AG09319 (cell line): ENCODE measurements at regions not wholly inside any gene's neighbourhood (a gene's known extent, or its start where the extent isn't known, plus 50 kb on each side); places are given as distances from the start of the nearest gene placed in this dataset.

Experiments
- DNase-seq: peaks from one replicate; pipeline ENCODE4 v3.0.0-alpha.2; 2010; ENCODE audit warnings: low read depth; ENCODE audit errors: extremely low read depth
- TF ChIP-seq, protein P1 (sequence below): IDR thresholded peaks from 2 replicates; pipeline ENCODE4 v1.5.1; 2011; ENCODE audit warnings: low read depth, mild to moderate bottlenecking, inconsistent platforms, low read length, moderate library complexity

DNA sequence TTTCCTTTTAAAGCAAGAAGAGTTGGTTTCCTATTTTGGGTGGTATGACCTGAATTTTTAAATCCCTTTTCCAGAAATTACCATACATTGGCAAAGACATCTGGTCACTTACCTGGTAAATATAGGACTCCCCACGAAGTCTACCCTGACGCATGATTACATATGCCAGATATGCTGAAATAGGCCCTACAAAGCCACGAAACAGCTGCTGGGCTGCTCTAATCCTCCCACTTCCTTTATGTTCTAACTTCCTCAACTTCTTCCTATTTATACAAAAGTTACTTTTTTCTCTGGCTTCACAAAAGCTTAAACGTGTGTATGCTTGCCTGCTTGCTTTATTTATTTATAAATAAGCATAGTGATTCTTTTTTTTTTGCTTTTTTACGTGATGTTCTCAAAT lies 186.0 kb upstream of the EPHA4 start:
- TF ChIP-seq, protein P1, sequence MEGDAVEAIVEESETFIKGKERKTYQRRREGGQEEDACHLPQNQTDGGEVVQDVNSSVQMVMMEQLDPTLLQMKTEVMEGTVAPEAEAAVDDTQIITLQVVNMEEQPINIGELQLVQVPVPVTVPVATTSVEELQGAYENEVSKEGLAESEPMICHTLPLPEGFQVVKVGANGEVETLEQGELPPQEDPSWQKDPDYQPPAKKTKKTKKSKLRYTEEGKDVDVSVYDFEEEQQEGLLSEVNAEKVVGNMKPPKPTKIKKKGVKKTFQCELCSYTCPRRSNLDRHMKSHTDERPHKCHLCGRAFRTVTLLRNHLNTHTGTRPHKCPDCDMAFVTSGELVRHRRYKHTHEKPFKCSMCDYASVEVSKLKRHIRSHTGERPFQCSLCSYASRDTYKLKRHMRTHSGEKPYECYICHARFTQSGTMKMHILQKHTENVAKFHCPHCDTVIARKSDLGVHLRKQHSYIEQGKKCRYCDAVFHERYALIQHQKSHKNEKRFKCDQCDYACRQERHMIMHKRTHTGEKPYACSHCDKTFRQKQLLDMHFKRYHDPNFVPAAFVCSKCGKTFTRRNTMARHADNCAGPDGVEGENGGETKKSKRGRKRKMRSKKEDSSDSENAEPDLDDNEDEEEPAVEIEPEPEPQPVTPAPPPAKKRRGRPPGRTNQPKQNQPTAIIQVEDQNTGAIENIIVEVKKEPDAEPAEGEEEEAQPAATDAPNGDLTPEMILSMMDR: no peak
- no peak for DNase-seq

DNA sequence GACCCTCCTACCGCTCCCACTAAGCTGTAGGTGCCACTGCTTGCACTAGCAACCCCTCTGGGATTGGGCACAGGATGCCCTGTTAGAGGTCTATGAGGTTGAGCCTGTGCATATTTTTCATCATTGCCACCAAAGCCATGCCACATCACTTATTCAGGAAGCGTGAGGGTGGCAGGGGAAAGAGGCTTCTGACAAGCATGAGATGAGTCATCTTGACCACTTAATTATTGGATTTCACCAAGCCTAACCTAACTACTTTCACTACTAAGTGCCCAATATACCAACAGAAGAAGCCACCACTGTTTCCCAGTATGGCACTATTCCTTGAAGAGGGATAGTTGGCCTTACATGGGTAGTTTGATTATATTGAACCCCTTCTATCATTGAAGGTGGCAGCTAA lies 181.3 kb upstream of the EPHA4 start:
- no peak for DNase-seq
- TF ChIP-seq, protein P1: no peak

DNA sequence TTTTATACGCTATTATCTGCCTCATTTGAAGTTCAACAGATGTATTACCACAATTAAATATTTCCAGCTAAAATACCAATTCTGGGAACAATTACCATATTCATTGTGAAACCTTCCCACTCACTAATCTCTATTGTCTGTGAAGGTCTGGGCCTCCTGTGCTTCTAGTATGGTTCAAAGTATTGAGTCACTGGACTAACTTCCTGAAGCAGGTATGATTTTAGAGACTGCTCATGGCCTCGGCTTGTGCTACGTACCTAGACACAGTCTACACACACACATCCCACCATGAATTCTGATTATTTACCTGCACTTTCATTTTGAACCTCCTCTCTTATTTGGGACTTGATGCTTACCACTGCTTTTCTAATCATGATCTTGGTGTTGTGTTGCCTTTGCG lies 180.7 kb upstream of the EPHA4 start:
- no peak for DNase-seq
- TF ChIP-seq, protein P1: no peak

DNA sequence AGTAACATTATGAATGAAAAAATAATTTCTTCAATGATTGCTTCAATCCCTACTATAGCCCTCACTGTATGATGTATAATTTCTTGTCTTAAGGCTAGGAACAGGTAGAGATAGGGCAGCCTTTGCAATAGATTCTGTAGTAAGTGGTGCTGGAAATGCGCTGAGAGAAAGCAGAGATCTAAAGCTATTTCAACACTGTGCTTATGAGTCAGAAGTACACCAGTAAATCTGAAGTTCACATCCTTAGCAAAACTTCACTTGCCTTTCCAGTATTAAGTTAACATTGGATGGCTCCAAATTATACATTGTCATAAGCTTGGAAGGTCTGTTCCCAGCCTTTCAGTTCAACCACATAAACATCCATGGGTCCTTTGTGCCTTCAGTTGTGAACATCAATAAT lies 178.2 kb upstream of the EPHA4 start:
- TF ChIP-seq, protein P1: no peak
- DNase-seq: no peak

DNA sequence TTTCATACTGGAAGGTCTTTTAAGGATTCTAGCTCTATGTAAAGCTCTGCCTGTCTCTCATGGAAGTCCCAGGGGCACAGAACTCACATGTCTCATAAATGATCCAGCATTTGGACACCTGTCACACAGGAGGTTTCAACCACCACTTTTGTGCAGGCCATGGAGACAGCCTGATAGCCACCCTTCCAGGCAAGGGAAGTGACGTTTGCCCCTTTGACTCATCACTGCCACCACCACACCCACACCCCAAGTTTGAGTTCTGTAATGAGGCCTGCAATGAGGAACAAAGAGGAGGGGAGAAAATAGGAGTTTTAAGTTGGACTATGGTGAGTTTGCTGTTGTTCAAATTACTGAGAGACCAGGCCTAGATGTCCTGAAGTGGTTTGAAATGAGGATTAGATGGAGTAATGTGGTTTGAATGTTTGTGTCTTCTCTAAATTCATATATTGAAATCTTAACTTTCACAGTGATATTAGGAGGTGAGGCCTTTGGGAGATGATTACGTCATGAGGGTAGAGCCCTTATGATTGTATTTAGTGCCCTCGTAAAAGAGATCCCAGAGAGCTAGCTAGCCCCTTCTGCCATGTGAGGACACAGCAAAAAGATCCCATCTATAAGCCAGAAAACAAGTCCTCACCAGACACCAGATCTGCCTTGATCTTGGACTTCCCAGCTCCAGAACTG lies 175.3 kb upstream of the EPHA4 start:
- TF ChIP-seq, protein P1: no peak
- DNase-seq: no peak

DNA sequence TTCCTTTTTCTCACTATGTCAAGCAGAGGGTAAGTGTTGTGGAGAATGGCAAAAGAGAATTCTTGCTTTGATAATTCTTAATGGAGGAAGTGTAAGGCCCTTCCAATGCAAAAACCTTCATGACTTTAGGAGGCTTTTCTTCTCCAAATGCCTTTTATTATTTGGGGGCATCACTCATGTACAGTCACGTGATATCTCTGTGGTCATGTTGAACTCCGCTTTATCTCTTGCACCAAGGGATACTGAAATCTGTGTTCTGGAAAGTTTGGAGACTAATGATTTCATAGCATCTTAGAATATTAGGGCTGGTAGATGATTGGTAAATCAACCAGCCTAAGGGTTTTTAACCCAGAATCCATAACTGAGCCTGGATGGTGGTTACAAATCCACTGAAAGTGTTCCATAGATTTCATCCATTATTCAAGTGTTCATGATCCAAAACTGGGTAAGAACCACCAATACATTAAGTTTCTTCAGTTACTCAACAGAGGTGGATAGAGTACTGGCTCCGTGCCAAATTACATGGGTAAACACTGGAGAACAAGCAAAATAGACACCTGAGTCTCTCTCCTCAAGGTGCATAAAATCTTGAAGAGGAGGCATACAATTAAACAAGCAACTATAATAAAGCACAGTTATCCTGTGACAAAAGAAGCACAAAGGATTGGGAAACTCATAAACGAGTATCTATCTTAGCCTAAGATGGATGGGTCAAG lies 169.6 kb upstream of the EPHA4 start:
- DNase-seq: no peak
- TF ChIP-seq, protein P1: no peak

DNA sequence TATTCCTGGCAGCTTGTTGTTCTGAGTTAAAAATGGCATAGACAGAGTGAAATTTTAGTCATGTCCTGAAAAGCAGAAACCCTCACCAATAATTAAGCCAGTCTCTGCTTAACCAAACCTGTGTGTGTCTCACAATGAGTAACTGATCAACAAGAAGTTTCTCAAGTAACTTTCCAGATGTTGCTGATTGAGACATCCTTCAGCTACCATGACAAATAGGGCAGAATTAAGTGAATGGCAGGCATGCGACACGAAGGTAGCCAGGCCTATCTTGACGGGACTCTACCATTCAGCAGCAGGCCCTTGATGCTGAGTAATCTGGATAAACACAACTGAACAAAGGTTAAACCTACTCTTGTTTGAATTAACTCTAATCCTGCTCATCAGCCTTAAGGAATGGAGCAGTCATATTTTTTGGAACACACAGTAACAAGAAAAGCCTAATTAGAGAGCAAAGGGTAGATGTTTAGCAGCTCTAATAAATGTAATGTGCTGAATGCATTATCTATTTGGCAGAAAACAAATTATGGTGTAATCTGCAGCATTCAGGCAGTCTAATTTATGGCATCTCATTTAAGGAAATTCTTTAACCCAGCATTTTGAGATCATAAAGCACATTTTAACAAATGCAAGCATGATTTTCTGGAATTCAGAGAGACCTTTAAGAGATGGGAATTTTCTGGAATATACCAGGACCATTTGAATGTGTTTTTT lies 159.5 kb upstream of the EPHA4 start:
- no peak for DNase-seq
- TF ChIP-seq, protein P1: no peak
